Hepatocyte (in vitro differentiated cells): ENCODE measurements at regions not wholly inside any gene's neighbourhood (a gene's known extent, or its start where the extent isn't known, plus 50 kb on each side); places are given as distances from the start of the nearest gene placed in this dataset.

Source experiments
- DNase-seq: peaks from one replicate; pipeline ENCODE4 v3.0.0-alpha.2; 2016; ENCODE audit warnings: low spot score
- H2AFZ ChIP-seq: fragments of 200-600 bp; sonication (generic); 2 replicates; pipeline ENCODE4 v1.6.0; 2016; ENCODE audit warnings: antibody characterized with exemption, mild to moderate bottlenecking
- H3K27ac ChIP-seq: fragments of 200-600 bp; sonication (generic); 2 replicates; pipeline ENCODE4 v1.5.1; 2016; ENCODE audit warnings: mild to moderate bottlenecking
- H3K27me3 ChIP-seq: fragments of 200-600 bp; sonication (generic); 2 replicates; pipeline ENCODE4 v1.6.1; 2016
- H3K36me3 ChIP-seq: fragments of 200-600 bp; sonication (generic); replicated peaks from 2 replicates; pipeline ENCODE4 v1.5.1; 2016; ENCODE audit warnings: low read depth; ENCODE audit not compliant: insufficient read depth
- H3K4me1 ChIP-seq: fragments of 200-600 bp; sonication (generic); 2 replicates; pipeline ENCODE4 v1.5.1; 2016; ENCODE audit warnings: mild to moderate bottlenecking, moderate library complexity; ENCODE audit not compliant: insufficient read depth
- H3K4me2 ChIP-seq: fragments of 200-600 bp; sonication (generic); 2 replicates; pipeline ENCODE4 v1.6.0; 2016
- H3K4me3 ChIP-seq: fragments of 200-600 bp; sonication (generic); 2 replicates; pipeline ENCODE4 v1.5.1; 2016; ENCODE audit warnings: mild to moderate bottlenecking
- H3K79me2 ChIP-seq: fragments of 200-600 bp; sonication (generic); 2 replicates; pipeline ENCODE4 v1.6.0; 2017; ENCODE audit warnings: mild to moderate bottlenecking
- H3K9me2 ChIP-seq: fragments of 200-600 bp; sonication (generic); replicated peaks from 2 replicates; pipeline ENCODE4 v1.6.0; 2017; ENCODE audit warnings: mild to moderate bottlenecking; ENCODE audit not compliant: insufficient read depth
- H3K9me3 ChIP-seq: fragments of 200-600 bp; sonication (generic); 2 replicates; pipeline ENCODE4 v1.5.1; 2016; ENCODE audit warnings: low read depth, mild to moderate bottlenecking
- H4K20me1 ChIP-seq: fragments of 200-600 bp; sonication (generic); 2 replicates; pipeline ENCODE4 v1.6.0; 2016; ENCODE audit warnings: mild to moderate bottlenecking; ENCODE audit not compliant: insufficient read depth, poor library complexity, severe bottlenecking
- EZH2 ChIP-seq: fragments of 200-600 bp; sonication (generic); IDR thresholded peaks from 2 replicates; pipeline ENCODE4 v1.6.1; 2016; ENCODE audit warnings: antibody characterized with exemption, mild to moderate bottlenecking, borderline replicate concordance
- EZH2phosphoT487 ChIP-seq: fragments of 200-600 bp; sonication (generic); IDR thresholded peaks from one replicate; pipeline ENCODE4 v1.6.1; 2018; ENCODE audit warnings: antibody characterized with exemption, mild to moderate bottlenecking, low read depth, moderate library complexity; ENCODE audit not compliant: unreplicated experiment, severe bottlenecking
- WGBS: methylation state at CpG from one replicate; pipeline ENCODE4 v1.1.6; 2016; ENCODE audit warnings: low lambda C conversion rate; ENCODE audit errors: missing lambda C conversion rate; 5-methylcytosine and 5-hydroxymethylcytosine counted together
- TF ChIP-seq, protein P1 (sequence below): fragments of 200-600 bp; sonication (generic); IDR thresholded peaks from 2 replicates; pipeline ENCODE4 v1.5.1; 2016; ENCODE audit warnings: antibody characterized with exemption, mild to moderate bottlenecking; ENCODE audit not compliant: poor library complexity

DNA sequence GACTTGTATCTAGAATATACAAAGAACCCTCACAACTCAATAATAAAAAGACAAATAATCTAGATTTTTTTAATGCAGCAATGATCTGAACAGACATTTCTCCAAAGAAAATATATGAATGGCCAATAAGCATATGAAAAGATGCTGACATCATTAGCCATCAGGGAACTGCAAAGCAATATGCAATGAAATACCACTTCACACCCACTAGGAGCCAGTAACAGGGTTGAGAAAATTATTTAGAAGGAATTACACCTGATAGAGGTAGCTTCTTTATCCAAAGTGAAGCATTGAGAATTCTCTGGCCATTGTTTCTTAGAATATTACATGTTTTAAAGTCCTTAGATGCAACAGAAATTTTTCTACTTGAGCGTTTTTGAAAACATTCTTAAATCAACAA is 316.9 kb downstream of the KCNN2 start:
- TF ChIP-seq EZH2 (no peak), EZH2phosphoT487 (no peak)
- TF ChIP-seq, protein P1, sequence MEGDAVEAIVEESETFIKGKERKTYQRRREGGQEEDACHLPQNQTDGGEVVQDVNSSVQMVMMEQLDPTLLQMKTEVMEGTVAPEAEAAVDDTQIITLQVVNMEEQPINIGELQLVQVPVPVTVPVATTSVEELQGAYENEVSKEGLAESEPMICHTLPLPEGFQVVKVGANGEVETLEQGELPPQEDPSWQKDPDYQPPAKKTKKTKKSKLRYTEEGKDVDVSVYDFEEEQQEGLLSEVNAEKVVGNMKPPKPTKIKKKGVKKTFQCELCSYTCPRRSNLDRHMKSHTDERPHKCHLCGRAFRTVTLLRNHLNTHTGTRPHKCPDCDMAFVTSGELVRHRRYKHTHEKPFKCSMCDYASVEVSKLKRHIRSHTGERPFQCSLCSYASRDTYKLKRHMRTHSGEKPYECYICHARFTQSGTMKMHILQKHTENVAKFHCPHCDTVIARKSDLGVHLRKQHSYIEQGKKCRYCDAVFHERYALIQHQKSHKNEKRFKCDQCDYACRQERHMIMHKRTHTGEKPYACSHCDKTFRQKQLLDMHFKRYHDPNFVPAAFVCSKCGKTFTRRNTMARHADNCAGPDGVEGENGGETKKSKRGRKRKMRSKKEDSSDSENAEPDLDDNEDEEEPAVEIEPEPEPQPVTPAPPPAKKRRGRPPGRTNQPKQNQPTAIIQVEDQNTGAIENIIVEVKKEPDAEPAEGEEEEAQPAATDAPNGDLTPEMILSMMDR, result no peak

DNA sequence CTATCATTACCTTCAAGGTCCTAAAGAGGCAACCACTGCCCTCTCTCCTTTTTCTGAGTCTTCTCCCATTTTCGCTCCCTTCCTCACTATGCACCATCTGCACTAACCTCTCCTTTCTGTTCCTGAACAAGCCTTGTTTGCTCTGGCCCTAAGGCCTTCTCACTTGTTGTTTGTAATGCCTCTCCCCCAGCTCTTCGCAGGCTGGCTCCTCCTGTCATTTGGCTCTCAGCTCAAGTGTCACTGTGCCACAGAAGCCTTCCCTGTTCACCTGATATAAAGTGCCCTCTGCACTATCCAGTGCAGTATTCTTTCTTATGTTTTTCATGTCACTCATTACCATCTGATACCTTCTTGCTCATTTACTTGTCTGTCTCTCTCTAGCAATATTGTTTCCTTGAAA is 303.7 kb downstream of the KCNN2 start:
- Histone ChIP-seq H2AFZ (no peak overlapping the region), H3K4me2 (no peak overlapping the region), H4K20me1 (no peaks in the 10 kb centered on the region), H3K9me3 (no peaks in the 10 kb centered on the region), H3K4me1 (no peaks in the 10 kb centered on the region), H3K27me3 (no peaks in the 10 kb centered on the region), H3K4me3 (no peak overlapping the region), H3K27ac (no peak overlapping the region), H3K79me2 (no peaks in the 10 kb centered on the region), H3K36me3 (no peaks in the 10 kb centered on the region), H3K9me2 (no peaks in the 10 kb centered on the region)
- no peak for DNase-seq
- TF ChIP-seq, protein P1, result no peak
- TF ChIP-seq EZH2phosphoT487, result no peak
- no peak for TF ChIP-seq EZH2
- 65% methylated on average over 2 of the region's 2 CpGs for WGBS

More for the DNA sequence above, 316.9 kb downstream of the KCNN2 start:
- H3K4me3 ChIP-seq, result no peak overlapping the region
- H3K9me2 ChIP-seq, result no peaks in the 10 kb centered on the region
- no peak overlapping the region for H2AFZ ChIP-seq
- H3K79me2 ChIP-seq, result no peaks in the 10 kb centered on the region
- no peaks in the 10 kb centered on the region for H3K27me3 ChIP-seq
- no peaks in the 10 kb centered on the region for H3K9me3 ChIP-seq
- no peaks in the 10 kb centered on the region for H4K20me1 ChIP-seq
- no peaks in the 10 kb centered on the region for H3K4me1 ChIP-seq
- H3K4me2 ChIP-seq, result no peak overlapping the region
- no peak overlapping the region for H3K27ac ChIP-seq
- WGBS, result 84% methylated on average over 1 of the region's 1 CpG
- DNase-seq, result no peak
- H3K36me3 ChIP-seq, result no peaks in the 10 kb centered on the region

DNA sequence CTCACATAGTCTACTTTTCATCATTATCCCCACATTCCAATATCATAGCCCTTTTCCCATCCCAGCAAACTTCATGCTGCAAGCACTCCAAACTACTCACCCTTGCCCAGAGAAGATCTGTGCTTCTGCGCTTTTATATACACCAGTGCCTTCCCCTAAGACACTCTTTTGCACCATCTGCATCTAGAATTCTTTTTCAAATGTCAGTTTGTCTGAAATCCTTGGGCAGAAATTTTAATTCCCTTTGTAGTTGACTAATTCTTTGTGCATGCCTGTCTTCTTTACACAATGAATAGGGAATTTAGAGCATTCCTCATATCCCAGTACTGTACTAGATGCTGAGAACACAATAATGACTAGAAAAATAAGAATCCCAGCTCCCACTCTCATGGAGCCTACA is 298.9 kb downstream of the KCNN2 start:
- 100% methylated on average over 1 of the region's 1 CpG for WGBS
- H3K79me2 ChIP-seq, result no peaks in the 10 kb centered on the region
- no peak for DNase-seq
- no peaks in the 10 kb centered on the region for H4K20me1 ChIP-seq
- no peak overlapping the region for H3K27ac ChIP-seq
- peaks cover 4% of the 10 kb centered on the region for H3K4me1 ChIP-seq
- H3K36me3 ChIP-seq, result no peaks in the 10 kb centered on the region
- H2AFZ ChIP-seq, result no peak overlapping the region
- no peak overlapping the region for H3K4me3 ChIP-seq
- TF ChIP-seq EZH2 (no peak), EZH2phosphoT487 (no peak)
- TF ChIP-seq, protein P1, result no peak
- no peak overlapping the region for H3K4me2 ChIP-seq
- H3K9me2 ChIP-seq, result no peaks in the 10 kb centered on the region
- no peaks in the 10 kb centered on the region for H3K27me3 ChIP-seq
- H3K9me3 ChIP-seq, result no peaks in the 10 kb centered on the region

DNA sequence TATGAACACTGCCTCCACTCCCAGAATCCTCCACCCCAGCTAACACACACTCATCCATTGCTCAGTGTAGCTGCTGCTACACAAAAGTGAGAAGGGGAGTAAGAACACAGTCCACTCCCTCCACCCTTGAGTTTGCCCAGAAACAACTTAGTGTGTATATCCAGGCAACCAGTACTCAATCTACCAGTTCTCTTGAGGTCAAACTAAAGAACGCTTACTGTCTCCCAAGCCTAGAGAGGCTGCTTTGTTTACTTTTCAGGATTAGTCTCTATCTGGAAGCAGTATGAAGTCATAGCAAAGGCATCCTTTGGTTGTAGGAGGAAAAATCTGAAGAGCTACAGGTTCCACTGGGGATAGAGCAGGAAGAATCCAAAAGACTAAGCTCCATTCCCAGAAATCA is 296.3 kb downstream of the KCNN2 start:
- Histone ChIP-seq H3K79me2 (no peaks in the 10 kb centered on the region), H3K9me3 (no peaks in the 10 kb centered on the region), H3K4me1 (peaks cover 5% of the 10 kb centered on the region), H2AFZ (no peak overlapping the region), H3K9me2 (no peaks in the 10 kb centered on the region), H3K36me3 (no peaks in the 10 kb centered on the region), H4K20me1 (no peaks in the 10 kb centered on the region), H3K4me2 (no peak overlapping the region), H3K4me3 (no peak overlapping the region), H3K27me3 (no peaks in the 10 kb centered on the region), H3K27ac (peak overlapping the region; percentile 83)
- DNase-seq, result peak; percentile 62
- TF ChIP-seq, protein P1, result no peak
- TF ChIP-seq EZH2phosphoT487 (no peak), EZH2 (no peak)
- WGBS, result 19% methylated on average over 1 of the region's 1 CpG
